Adrenal gland (tissue), 9 donors: ENCODE measurements at regions not wholly inside any gene's neighbourhood (a gene's known extent, or its start where the extent isn't known, plus 50 kb on each side); places are given as distances from the start of the nearest gene placed in this dataset.
"Not testable (repeated sequence)": the region's sequence is repeated elsewhere in the genome, so short reads cannot be mapped to it uniquely, and the experiment has no call there.

ENCODE experiments used
- DNase-seq, 7 donors: peaks; one replicate each; pipeline ENCODE4 v3.0.0-alpha.2; 2019 to 2020
- H3K27ac ChIP-seq, 5 donors: fragments of 200-600 bp; sonication (generic) in 4 of 5; 1 replicate in 3 of 5; 2 replicates in 2 of 5; pipeline versions ENCODE4 v1.5.1 to v1.8.0; 2016 to 2020; ENCODE audit warnings: mild to moderate bottlenecking in 1 of 5
- H3K27me3 ChIP-seq: fragments of 200-600 bp; 2 replicates; pipeline ENCODE4 v1.8.0; 2021
- H3K36me3 ChIP-seq, 2 donors: fragments of 200-600 bp; replicated peaks in 1 of 2; 1 replicate in 1 of 2; 2 replicates in 1 of 2; pipeline versions ENCODE4 v1.5.1 to v1.8.0; 2018 to 2022
- H3K4me1 ChIP-seq, 2 donors: fragments of 200-600 bp; replicated peaks in 1 of 2; 1 replicate in 1 of 2; 2 replicates in 1 of 2; pipeline versions ENCODE4 v1.5.1 to v1.8.0; 2018 to 2021
- H3K4me3 ChIP-seq, 4 donors: fragments of 200-600 bp; sonication (generic) in 3 of 4; one replicate each; pipeline ENCODE4 v1.5.1; 2016 to 2018
- H3K9me3 ChIP-seq, 3 donors: fragments of 200-600 bp; sonication (generic) in 1 of 3; replicated peaks in 1 of 3; 1 replicate in 2 of 3; 2 replicates in 1 of 3; pipeline versions ENCODE4 v1.5.1 to v1.8.0; 2016 to 2021
- CTCF ChIP-seq, 6 experiments: fragments of 450-650 bp in 4 of 6; fragments of 200-600 bp in 2 of 6; sonication (generic) in 1 of 6; IDR thresholded peaks; 1 replicate in 5 of 6; 2 replicates in 1 of 6; pipeline versions ENCODE4 v1.5.1 to v1.8.0; 2016 to 2021; ENCODE audit warnings: antibody characterized with exemption in 6 of 6, mild to moderate bottlenecking in 2 of 6, moderate library complexity in 1 of 6
- POLR2A ChIP-seq, 2 donors: fragments of 450-650 bp; IDR thresholded peaks; one replicate each; pipeline ENCODE4 v1.6.1; 2017; ENCODE audit warnings: antibody characterized with exemption in 2 of 2, mild to moderate bottlenecking in 2 of 2, moderate library complexity in 1 of 2
- WGBS, 4 donors: extraction: QIAGEN DNeasy Blood & Tissue Kit in 2 of 4; methylation state at CpG; one replicate each; pipeline versions ENCODE4 v1.1.5 to v1.1.7; 2013 to 2017; 5-methylcytosine and 5-hydroxymethylcytosine counted together
- intact Hi-C, 2 donors: fragments of 100-400 bp; cut with DNase I; formaldehyde crosslinking; loops; one replicate each; pipeline versions ENCODE4 v1.14.1 to v1.15.0; 2022 to 2023
- donor health status: healthy with polysubstance abuse.
- donor health status: Bipolar disorder and iron deficiency.
- donor health status: DM: yes; HTN: yes; CAD: no.
- donor health status: DM: no; HTN: no; CAD: no.
- donor health status: DM: no; HTN: no; CAD: no.

GRCh38 chr3:197404754-197405153 is 106.3 kb upstream of the DLG1 start:
- intact Hi-C loops: no loop called here
- H3K27ac ChIP-seq: no peak overlapping the region
- no peak overlapping the region for H3K4me3 ChIP-seq
- 84 to 95% (median 91%) methylated on average over 7 of the region's 7 CpGs for WGBS, 4 donors
- no peaks in the 10 kb centered on the region for H3K27me3 ChIP-seq
- no peaks in the 10 kb centered on the region for H3K4me1 ChIP-seq
- TF ChIP-seq POLR2A (IDR thresholded peaks at IDR 0.05) (no peak), CTCF (IDR thresholded peaks at IDR 0.05) (no peak)
- DNase-seq: no peak
- H3K36me3 ChIP-seq: no peaks in the 10 kb centered on the region
- H3K9me3 ChIP-seq: no peaks in the 10 kb centered on the region

GRCh38 chr3:197404030-197404429 is 105.6 kb upstream of the DLG1 start:
- H3K9me3 ChIP-seq: no peaks in the 10 kb centered on the region
- no peak for DNase-seq
- 89 to 95% (median 92%) methylated on average over 12 of the region's 12 CpGs for WGBS, 4 donors
- no peak overlapping the region for H3K27ac ChIP-seq
- H3K36me3 ChIP-seq: no peaks in the 10 kb centered on the region
- no peaks in the 10 kb centered on the region for H3K27me3 ChIP-seq
- no peaks in the 10 kb centered on the region for H3K4me1 ChIP-seq
- H3K4me3 ChIP-seq: no peak overlapping the region
- intact Hi-C loops: no loop called here
- TF ChIP-seq CTCF (IDR thresholded peaks at IDR 0.05) (no peak), POLR2A (IDR thresholded peaks at IDR 0.05) (no peak)

GRCh38 chr3:197402401-197402800 is 104.0 kb upstream of the DLG1 start:
- H3K36me3 ChIP-seq, intact Hi-C loops: not testable (repeated sequence)

GRCh38 chr3:197399486-197399885 is 101.1 kb upstream of the DLG1 start:
- Histone ChIP-seq H3K27ac (no peak overlapping the region), H3K4me3 (no peak overlapping the region), H3K27me3 (no peaks in the 10 kb centered on the region), H3K36me3 (no peaks in the 10 kb centered on the region), H3K4me1 (no peaks in the 10 kb centered on the region), H3K9me3 (no peaks in the 10 kb centered on the region)
- DNase-seq: no peak
- 72 to 86% (median 76%) methylated on average over 4 of the region's 4 CpGs for WGBS, 4 donors
- TF ChIP-seq POLR2A (IDR thresholded peaks at IDR 0.05): no peak
- no peak for TF ChIP-seq CTCF (IDR thresholded peaks at IDR 0.05)
- intact Hi-C loops: no loop called here

More at GRCh38 chr3:197402401-197402800, 104.0 kb upstream of the DLG1 start:
- H3K4me1 ChIP-seq, H3K27me3 ChIP-seq, DNase-seq, H3K27ac ChIP-seq, H3K4me3 ChIP-seq, H3K9me3 ChIP-seq: not testable (repeated sequence)
- 85 to 91% (median 88%) methylated on average over 9 of the region's 9 CpGs for WGBS, 4 donors

GRCh38 chr3:197398286-197398878 is 100.0 kb upstream of the DLG1 start:
- H3K9me3 ChIP-seq: no peaks in the 10 kb centered on the region
- no peaks in the 10 kb centered on the region for H3K36me3 ChIP-seq
- WGBS, 4 donors: 63 to 70% (median 67%) methylated on average over 6 of the region's 6 CpGs
- no peak for DNase-seq
- no peaks in the 10 kb centered on the region for H3K4me1 ChIP-seq
- intact Hi-C loops: no loop called here
- no peaks in the 10 kb centered on the region for H3K27me3 ChIP-seq
- no peak overlapping the region for H3K27ac ChIP-seq
- H3K4me3 ChIP-seq: no peak overlapping the region
- TF ChIP-seq POLR2A (IDR thresholded peaks at IDR 0.05) (no peak), CTCF (IDR thresholded peaks at IDR 0.05) (no peak)
